Karpas-422 (cell line): ENCODE measurements at regions not wholly inside any gene's neighbourhood (a gene's known extent, or its start where the extent isn't known, plus 50 kb on each side); places are given as distances from the start of the nearest gene placed in this dataset.
"Not testable (repeated sequence)": the region's sequence is repeated elsewhere in the genome, so short reads cannot be mapped to it uniquely, and the experiment has no call there.

ENCODE experiments used
- DNase-seq: peaks from one replicate; pipeline ENCODE4 v3.0.0-alpha.2; 2015
- H2AFZ ChIP-seq: fragments of 200-600 bp; sonication (generic); 2 replicates; pipeline ENCODE4 v1.6.1; 2014; ENCODE audit warnings: antibody characterized with exemption, low read length, mixed read lengths
- H3K27ac ChIP-seq: fragments of 200-600 bp; sonication (generic); 2 replicates; pipeline ENCODE4 v1.5.1; 2014; ENCODE audit warnings: mild to moderate bottlenecking, low read length, moderate library complexity
- H3K27me3 ChIP-seq: fragments of 200-600 bp; sonication (generic); 2 replicates; pipeline ENCODE4 v1.6.1; 2014; ENCODE audit warnings: low read length, mixed read lengths
- H3K36me3 ChIP-seq: fragments of 200-600 bp; sonication (generic); 2 replicates; pipeline ENCODE4 v1.6.1; 2014; ENCODE audit warnings: low read length, mixed read lengths; ENCODE audit not compliant: insufficient read depth
- H3K4me1 ChIP-seq: fragments of 200-600 bp; sonication (generic); 2 replicates; pipeline ENCODE4 v1.6.1; 2014; ENCODE audit warnings: mild to moderate bottlenecking, low read length, mixed read lengths
- H3K4me2 ChIP-seq: fragments of 200-600 bp; sonication (generic); 2 replicates; pipeline ENCODE4 v1.6.1; 2014; ENCODE audit warnings: low read length, low read depth, mild to moderate bottlenecking; ENCODE audit not compliant: poor library complexity, severe bottlenecking
- H3K4me3 ChIP-seq: fragments of 200-600 bp; sonication (generic); 2 replicates; pipeline ENCODE4 v1.5.1; 2014; ENCODE audit warnings: mild to moderate bottlenecking, antibody characterized with exemption, low read length, mixed read lengths
- H3K79me2 ChIP-seq: fragments of 200-600 bp; sonication (generic); 2 replicates; pipeline ENCODE4 v1.6.1; 2014; ENCODE audit warnings: mild to moderate bottlenecking, low read length, mixed read lengths
- H3K9ac ChIP-seq: fragments of 200-600 bp; sonication (generic); 2 replicates; pipeline ENCODE4 v1.6.0; 2014; ENCODE audit warnings: low read length
- H3K9me2 ChIP-seq: fragments of 200-600 bp; sonication (generic), shearing (Covaris generic); replicated peaks from 2 replicates; pipeline ENCODE4 v1.6.0; 2014; ENCODE audit warnings: mild to moderate bottlenecking, low read length, moderate library complexity; ENCODE audit not compliant: insufficient read depth
- H3K9me3 ChIP-seq: fragments of 300-700, 200-600 bp; sonication (generic); 2 replicates; pipeline ENCODE4 v1.6.1; 2014; ENCODE audit warnings: low read length, mixed read lengths
- H4K20me1 ChIP-seq: fragments of 200-600 bp; sonication (generic); 2 replicates; pipeline ENCODE4 v1.6.1; 2014; ENCODE audit warnings: mild to moderate bottlenecking, antibody characterized with exemption, low read length, low read depth; ENCODE audit not compliant: insufficient read depth

- H3K9ac ChIP-seq, DNase-seq, H3K4me1 ChIP-seq, H3K27me3 ChIP-seq, H3K9me3 ChIP-seq, H2AFZ ChIP-seq, H3K4me2 ChIP-seq, H3K4me3 ChIP-seq, H3K79me2 ChIP-seq, H3K36me3 ChIP-seq, H4K20me1 ChIP-seq, H3K9me2 ChIP-seq, H3K27ac ChIP-seq: not testable (repeated sequence)
Measured at GRCh38 chr1:149307640-149308039, 167.2 kb upstream of the NBPF19 start.

GRCh38 chr1:149314921-149315320 lies 159.9 kb upstream of the NBPF19 start:
- H3K9me2 ChIP-seq, H3K4me2 ChIP-seq, H4K20me1 ChIP-seq, H3K4me1 ChIP-seq, H3K9me3 ChIP-seq, H3K27me3 ChIP-seq, H2AFZ ChIP-seq, H3K4me3 ChIP-seq, DNase-seq, H3K36me3 ChIP-seq, H3K9ac ChIP-seq, H3K79me2 ChIP-seq, H3K27ac ChIP-seq: not testable (repeated sequence)

- H3K9me2 ChIP-seq, H3K27me3 ChIP-seq, DNase-seq, H3K4me2 ChIP-seq, H3K9me3 ChIP-seq, H3K4me3 ChIP-seq, H3K4me1 ChIP-seq, H4K20me1 ChIP-seq, H3K9ac ChIP-seq, H3K79me2 ChIP-seq, H2AFZ ChIP-seq, H3K36me3 ChIP-seq, H3K27ac ChIP-seq: not testable (repeated sequence)
Measured at GRCh38 chr1:149320971-149321731, 153.7 kb upstream of the NBPF19 start.

GRCh38 chr1:149321732-149322016 lies 153.2 kb upstream of the NBPF19 start:
- not testable (repeated sequence) for H4K20me1 ChIP-seq, H3K9me3 ChIP-seq, H2AFZ ChIP-seq, H3K27ac ChIP-seq, DNase-seq, H3K9ac ChIP-seq, H3K27me3 ChIP-seq, H3K4me2 ChIP-seq, H3K9me2 ChIP-seq, H3K4me3 ChIP-seq, H3K79me2 ChIP-seq, H3K4me1 ChIP-seq, H3K36me3 ChIP-seq

- H3K9me3 ChIP-seq = not testable (repeated sequence)
Measured at GRCh38 chr1:149330081-149330335, 144.8 kb upstream of the NBPF19 start.

GRCh38 chr1:149336082-149336481 lies 138.8 kb upstream of the NBPF19 start:
- H3K27me3 ChIP-seq, H3K36me3 ChIP-seq, H3K9me3 ChIP-seq, H3K9ac ChIP-seq, H3K4me1 ChIP-seq, H3K27ac ChIP-seq, H2AFZ ChIP-seq, DNase-seq, H3K9me2 ChIP-seq, H3K4me2 ChIP-seq, H4K20me1 ChIP-seq, H3K4me3 ChIP-seq, H3K79me2 ChIP-seq: not testable (repeated sequence)

More at GRCh38 chr1:149330081-149330335, 144.8 kb upstream of the NBPF19 start:
- not testable (repeated sequence) for H3K4me3 ChIP-seq, H3K4me1 ChIP-seq, H3K9me2 ChIP-seq, DNase-seq, H3K27me3 ChIP-seq, H3K27ac ChIP-seq, H3K79me2 ChIP-seq, H2AFZ ChIP-seq, H4K20me1 ChIP-seq, H3K4me2 ChIP-seq, H3K36me3 ChIP-seq, H3K9ac ChIP-seq

- not testable (repeated sequence) for H3K36me3 ChIP-seq, H4K20me1 ChIP-seq, H3K4me1 ChIP-seq, H3K9me3 ChIP-seq, H3K79me2 ChIP-seq, H3K4me3 ChIP-seq, H3K9me2 ChIP-seq, H2AFZ ChIP-seq, DNase-seq, H3K27me3 ChIP-seq, H3K4me2 ChIP-seq, H3K9ac ChIP-seq, H3K27ac ChIP-seq
Measured at GRCh38 chr1:149338221-149338691, 136.6 kb upstream of the NBPF19 start.

GRCh38 chr1:149338698-149339097 lies 136.1 kb upstream of the NBPF19 start:
- not testable (repeated sequence) for H3K27me3 ChIP-seq, H3K27ac ChIP-seq, H2AFZ ChIP-seq, H3K9me3 ChIP-seq, H3K36me3 ChIP-seq, H3K4me2 ChIP-seq, DNase-seq, H3K9me2 ChIP-seq, H3K4me3 ChIP-seq, H3K9ac ChIP-seq, H3K4me1 ChIP-seq, H3K79me2 ChIP-seq, H4K20me1 ChIP-seq

- not testable (repeated sequence) for H3K4me1 ChIP-seq, H3K79me2 ChIP-seq, H3K27ac ChIP-seq, DNase-seq, H2AFZ ChIP-seq, H4K20me1 ChIP-seq, H3K4me2 ChIP-seq, H3K4me3 ChIP-seq, H3K27me3 ChIP-seq, H3K9ac ChIP-seq, H3K36me3 ChIP-seq, H3K9me2 ChIP-seq, H3K9me3 ChIP-seq
Measured at GRCh38 chr1:149349448-149349847, 125.4 kb upstream of the NBPF19 start.
